Mesenchymal stem cell (in vitro differentiated cells and primary cell): ENCODE measurements at regions not wholly inside any gene's neighbourhood (a gene's known extent, or its start where the extent isn't known, plus 50 kb on each side); places are given as distances from the start of the nearest gene placed in this dataset.

Experiments
- DNase-seq: peaks from one replicate; pipeline ENCODE4 v3.0.0-alpha.2; 2013
- H2AFZ ChIP-seq: one replicate; pipeline ENCODE4 v1.6.1; 2013; ENCODE audit warnings: low read depth, mild to moderate bottlenecking, control low read depth, inconsistent platforms, low read length, moderate library complexity
- H2AK5ac ChIP-seq: 2 replicates; pipeline ENCODE4 v1.6.1; 2013; ENCODE audit warnings: low read length, moderate library complexity, mild to moderate bottlenecking, inconsistent platforms; ENCODE audit not compliant: severe bottlenecking
- H2BK120ac ChIP-seq: one replicate; pipeline ENCODE4 v1.6.1; 2013; ENCODE audit warnings: low read depth, mild to moderate bottlenecking, inconsistent platforms, low read length, moderate library complexity
- H2BK12ac ChIP-seq, 2 experiments: one replicate each; pipeline ENCODE4 v1.6.1; 2013; ENCODE audit warnings: inconsistent platforms in 2 of 2, low read length in 2 of 2, mild to moderate bottlenecking in 2 of 2, moderate library complexity in 2 of 2, control low read depth in 1 of 2
- H2BK15ac ChIP-seq: one replicate; pipeline ENCODE4 v1.6.1; 2013; ENCODE audit warnings: mild to moderate bottlenecking, low read depth, inconsistent platforms; ENCODE audit not compliant: poor library complexity, severe bottlenecking
- H2BK5ac ChIP-seq: 2 replicates; pipeline ENCODE4 v1.6.1; 2013; ENCODE audit warnings: low read depth, mild to moderate bottlenecking, low read length, control low read depth, inconsistent platforms; ENCODE audit not compliant: poor library complexity, severe bottlenecking
- H3K14ac ChIP-seq, 2 experiments: one replicate each; pipeline ENCODE4 v1.6.1; 2013; ENCODE audit warnings: inconsistent platforms in 2 of 2, low read length in 2 of 2, control low read depth in 1 of 2, mild to moderate bottlenecking in 1 of 2, moderate library complexity in 1 of 2
- H3K18ac ChIP-seq, 2 experiments: one replicate each; pipeline ENCODE4 v1.6.1; 2013; ENCODE audit warnings: inconsistent platforms in 2 of 2, low read length in 2 of 2, control low read depth in 1 of 2, low read depth in 1 of 2, mild to moderate bottlenecking in 1 of 2
- H3K23ac ChIP-seq, 2 experiments: one replicate each; pipeline ENCODE4 v1.6.1; 2013; ENCODE audit warnings: inconsistent platforms in 2 of 2, low read length in 2 of 2, mild to moderate bottlenecking in 2 of 2, moderate library complexity in 2 of 2, control low read depth in 1 of 2
- H3K27ac ChIP-seq: 2 replicates; pipeline ENCODE4 v1.5.1; 2013; ENCODE audit warnings: mild to moderate bottlenecking, moderate library complexity, low read length, control low read depth, inconsistent platforms; ENCODE audit not compliant: poor library complexity, severe bottlenecking
- H3K27me3 ChIP-seq, 2 experiments: 2 replicates each; pipeline versions ENCODE4 v1.6.1 to v1.7.0; 2013; ENCODE audit warnings: low read length in 2 of 2, mild to moderate bottlenecking in 2 of 2, moderate library complexity in 2 of 2, control low read depth in 1 of 2, inconsistent platforms in 1 of 2; ENCODE audit not compliant: control insufficient read depth in 1 of 2, insufficient read depth in 1 of 2
- H3K36me3 ChIP-seq, 2 experiments: 2 replicates each; pipeline versions ENCODE4 v1.6.1 to v1.7.0; 2013; ENCODE audit warnings: low read length in 2 of 2, control low read depth in 1 of 2, inconsistent platforms in 1 of 2, low read depth in 1 of 2, mild to moderate bottlenecking in 1 of 2; ENCODE audit not compliant: insufficient read depth in 2 of 2, control insufficient read depth in 1 of 2
- H3K4ac ChIP-seq, 2 experiments: one replicate each; pipeline ENCODE4 v1.6.1; 2013; ENCODE audit warnings: inconsistent platforms in 2 of 2, low read length in 2 of 2, mild to moderate bottlenecking in 2 of 2, moderate library complexity in 2 of 2, control low read depth in 1 of 2, low read depth in 1 of 2
- H3K4me1 ChIP-seq: 2 replicates; pipeline ENCODE4 v1.6.1; 2013; ENCODE audit warnings: low read depth, low read length, control low read depth; ENCODE audit not compliant: control insufficient read depth, insufficient read depth
- H3K4me2 ChIP-seq: 2 replicates; pipeline ENCODE4 v1.6.1; 2013; ENCODE audit warnings: low read length, mild to moderate bottlenecking, inconsistent platforms; ENCODE audit not compliant: poor library complexity, severe bottlenecking
- H3K4me3 ChIP-seq, 2 experiments: 2 replicates each; pipeline versions ENCODE4 v1.5.1 to v1.7.0; 2013; ENCODE audit warnings: low read length in 2 of 2, mild to moderate bottlenecking in 2 of 2, control low read depth in 1 of 2, low read depth in 1 of 2; ENCODE audit not compliant: insufficient read depth in 1 of 2
- H3K79me1 ChIP-seq: replicated peaks from 2 replicates; pipeline ENCODE4 v1.6.1; 2013; ENCODE audit warnings: mild to moderate bottlenecking, control low read depth, low read length, inconsistent platforms; ENCODE audit not compliant: poor library complexity, severe bottlenecking
- H3K9ac ChIP-seq: 2 replicates; pipeline ENCODE4 v1.7.0; 2013; ENCODE audit warnings: mild to moderate bottlenecking, low read length, moderate library complexity
- H3K9me3 ChIP-seq: 2 replicates; pipeline ENCODE4 v1.7.0; 2013; ENCODE audit warnings: mild to moderate bottlenecking, low read length; ENCODE audit not compliant: control insufficient read depth
- H4K8ac ChIP-seq: one replicate; pipeline ENCODE4 v1.6.1; 2013; ENCODE audit warnings: inconsistent platforms, mild to moderate bottlenecking, low read length, moderate library complexity
- H4K91ac ChIP-seq: one replicate; pipeline ENCODE4 v1.6.1; 2013; ENCODE audit warnings: mild to moderate bottlenecking, low read length, inconsistent platforms
- WGBS: methylation state at CpG from one replicate; pipeline ENCODE4 v1.1.7; 2013; ENCODE audit warnings: mixed read lengths; 5-methylcytosine and 5-hydroxymethylcytosine counted together

- no peak overlapping the region for H3K27ac ChIP-seq
- H4K91ac ChIP-seq = no peak overlapping the region
- H3K23ac ChIP-seq = no peak overlapping the region
- H2AFZ ChIP-seq = no peak overlapping the region
- no peak overlapping the region for H2BK5ac ChIP-seq
- H3K4ac ChIP-seq = no peak overlapping the region
- 40% methylated on average over 4 of the region's 4 CpGs for WGBS
- H2AK5ac ChIP-seq = no peak overlapping the region
- H2BK12ac ChIP-seq = no peak overlapping the region
- H3K18ac ChIP-seq = no peak overlapping the region
- H3K9me3 ChIP-seq = no peaks in the 10 kb centered on the region
- no peak overlapping the region for H3K14ac ChIP-seq
- no peak overlapping the region for H3K4me2 ChIP-seq
- H2BK15ac ChIP-seq = no peak overlapping the region
- H3K4me1 ChIP-seq = no peaks in the 10 kb centered on the region
- no peak overlapping the region for H4K8ac ChIP-seq
- no peak for DNase-seq
- H3K9ac ChIP-seq = no peak overlapping the region
- no peak overlapping the region for H2BK120ac ChIP-seq
- H3K36me3 ChIP-seq = no peaks in the 10 kb centered on the region
- H3K27me3 ChIP-seq = peaks cover 0 to 5% of the 10 kb centered on the region in 2 experiments
- no peak overlapping the region for H3K4me3 ChIP-seq
- no peaks in the 10 kb centered on the region for H3K79me1 ChIP-seq
These were observed 741.1 kb downstream of the DIAPH3 start for GRCh38 chr13:59422646-59423045.

GRCh38 chr13:59423708-59424340, 739.9 kb downstream of the DIAPH3 start:
- no peak overlapping the region for H2BK5ac ChIP-seq
- no peaks in the 10 kb centered on the region for H3K9me3 ChIP-seq
- no peak overlapping the region for H3K4me2 ChIP-seq
- H3K18ac ChIP-seq = no peak overlapping the region
- H2BK15ac ChIP-seq = no peak overlapping the region
- 96% methylated on average over 2 of the region's 4 CpGs for WGBS
- no peak overlapping the region for H2AK5ac ChIP-seq
- no peaks in the 10 kb centered on the region for H3K36me3 ChIP-seq
- DNase-seq = no peak
- H2BK12ac ChIP-seq = no peak overlapping the region
- no peak overlapping the region for H4K8ac ChIP-seq
- H2AFZ ChIP-seq = no peak overlapping the region
- H2BK120ac ChIP-seq = no peak overlapping the region
- H3K9ac ChIP-seq = no peak overlapping the region
- peaks cover 0 to 5% of the 10 kb centered on the region in 2 experiments for H3K27me3 ChIP-seq
- H3K4ac ChIP-seq = no peak overlapping the region
- H3K4me3 ChIP-seq = no peak overlapping the region
- no peaks in the 10 kb centered on the region for H3K4me1 ChIP-seq
- H3K79me1 ChIP-seq = no peaks in the 10 kb centered on the region
- H3K14ac ChIP-seq = no peak overlapping the region
- H3K23ac ChIP-seq = no peak overlapping the region
- H3K27ac ChIP-seq = no peak overlapping the region
- no peak overlapping the region for H4K91ac ChIP-seq

GRCh38 chr13:59424661-59425060, 739.1 kb downstream of the DIAPH3 start:
- Histone ChIP-seq H2BK5ac (no peak overlapping the region), H3K27ac (no peak overlapping the region), H2BK12ac (no peak overlapping the region), H4K8ac (no peak overlapping the region), H3K9me3 (no peaks in the 10 kb centered on the region), H3K18ac (no peak overlapping the region), H3K4me2 (no peak overlapping the region), H3K36me3 (no peaks in the 10 kb centered on the region), H3K23ac (no peak overlapping the region), H3K9ac (no peak overlapping the region), H4K91ac (no peak overlapping the region), H3K4me1 (no peaks in the 10 kb centered on the region), H3K27me3 (peaks cover 0 to 5% of the 10 kb centered on the region in 2 experiments), H3K14ac (no peak overlapping the region), H3K4ac (no peak overlapping the region), H2AK5ac (no peak overlapping the region), H3K79me1 (no peaks in the 10 kb centered on the region), H3K4me3 (no peak overlapping the region), H2AFZ (no peak overlapping the region), H2BK15ac (no peak overlapping the region), H2BK120ac (no peak overlapping the region)
- 79% methylated on average over 2 of the region's 2 CpGs for WGBS
- no peak for DNase-seq

GRCh38 chr13:59425211-59425741, 738.5 kb downstream of the DIAPH3 start:
- H3K9me3 ChIP-seq = no peaks in the 10 kb centered on the region
- H3K27ac ChIP-seq = no peak overlapping the region
- 83% methylated on average over 3 of the region's 4 CpGs for WGBS
- peak; percentile 15 for DNase-seq
- no peak overlapping the region for H2BK12ac ChIP-seq
- H3K4ac ChIP-seq = no peak overlapping the region
- H2AK5ac ChIP-seq = no peak overlapping the region
- H3K18ac ChIP-seq = no peak overlapping the region
- H3K9ac ChIP-seq = no peak overlapping the region
- no peak overlapping the region for H4K91ac ChIP-seq
- H2BK120ac ChIP-seq = no peak overlapping the region
- H3K27me3 ChIP-seq = peaks cover 0 to 5% of the 10 kb centered on the region in 2 experiments
- no peak overlapping the region for H3K14ac ChIP-seq
- H3K4me1 ChIP-seq = no peaks in the 10 kb centered on the region
- no peaks in the 10 kb centered on the region for H3K79me1 ChIP-seq
- H4K8ac ChIP-seq = no peak overlapping the region
- H2BK15ac ChIP-seq = no peak overlapping the region
- H3K36me3 ChIP-seq = no peaks in the 10 kb centered on the region
- H3K4me3 ChIP-seq = no peak overlapping the region
- no peak overlapping the region for H2AFZ ChIP-seq
- H2BK5ac ChIP-seq = no peak overlapping the region
- no peak overlapping the region for H3K23ac ChIP-seq
- no peak overlapping the region for H3K4me2 ChIP-seq
